HG03108 (cell line): ENCODE measurements at regions not wholly inside any gene's neighbourhood (a gene's known extent, or its start where the extent isn't known, plus 50 kb on each side); places are given as distances from the start of the nearest gene placed in this dataset.

ENCODE experiments used
- ATAC-seq: cut with Tn5 transposase; IDR thresholded peaks from one replicate; pipeline ENCODE4 v1.9.1; 2021; ENCODE audit warnings: moderate library complexity; ENCODE audit not compliant: unreplicated experiment

DNA sequence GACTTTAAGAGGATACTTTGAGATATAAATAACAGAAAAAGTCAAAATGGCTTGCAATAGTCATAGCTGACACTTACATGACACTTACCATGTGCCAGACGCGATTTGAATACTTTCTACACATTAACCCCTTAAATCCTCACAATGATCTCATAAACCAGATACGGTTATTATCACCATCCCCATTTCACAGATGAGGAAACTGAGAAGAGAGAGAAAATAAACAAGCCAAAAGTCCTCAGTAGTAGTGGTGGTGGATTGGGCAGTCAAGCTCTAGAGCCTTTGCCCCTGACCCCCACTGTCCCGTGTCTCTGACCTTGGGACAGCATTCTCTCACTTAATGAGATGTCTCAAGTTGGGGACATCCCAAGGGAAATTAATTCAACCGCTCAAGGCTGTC, 105.2 kb upstream of the TAF1B start:
- no peak for ATAC-seq

DNA sequence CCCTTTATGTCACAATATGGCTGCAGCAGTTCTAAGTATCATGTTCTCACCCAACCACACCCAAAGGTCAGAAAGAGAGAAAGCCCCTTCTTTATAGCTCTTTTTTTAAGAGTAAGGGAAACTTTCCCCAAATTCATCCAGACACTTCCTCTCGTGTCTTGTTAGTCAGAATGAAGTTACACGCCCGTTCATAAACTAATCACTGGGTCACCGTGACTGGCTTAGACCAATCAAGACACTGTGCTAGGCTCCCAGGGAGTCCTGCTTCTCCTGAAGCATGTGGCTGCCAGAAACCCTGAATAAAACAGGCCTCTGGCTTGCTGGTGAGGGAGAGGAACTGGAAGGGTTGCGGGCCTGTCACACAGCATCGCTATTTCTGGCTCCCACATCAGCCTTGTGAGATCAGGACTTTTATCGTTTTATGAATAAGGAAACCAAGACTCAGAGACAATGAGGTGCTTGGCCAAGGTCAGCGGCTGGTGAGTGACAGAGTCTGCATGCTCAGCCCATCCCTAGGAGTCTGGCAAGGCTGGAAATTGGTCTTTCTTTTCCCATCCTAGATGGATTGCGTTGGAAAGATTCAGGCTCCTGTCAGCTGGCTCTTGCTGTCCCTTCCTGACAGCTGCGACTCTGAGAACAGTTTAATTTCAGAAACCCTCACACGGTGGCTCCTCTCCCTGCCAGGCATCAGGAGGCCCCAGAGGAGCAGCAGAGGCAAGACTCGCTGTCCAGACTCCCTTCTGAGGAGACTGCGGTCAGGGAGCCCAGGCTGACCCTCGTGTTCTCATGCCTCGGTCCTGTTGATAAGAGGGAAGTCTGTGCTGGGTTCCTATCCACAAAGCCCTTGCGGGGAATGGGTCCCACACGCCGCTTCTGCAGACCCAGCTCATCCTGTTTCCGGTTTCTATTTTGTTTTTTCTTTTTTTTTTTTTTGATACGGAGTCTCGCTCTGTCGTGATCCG, 104.5 kb upstream of the TAF1B start:
- no peak for ATAC-seq

DNA sequence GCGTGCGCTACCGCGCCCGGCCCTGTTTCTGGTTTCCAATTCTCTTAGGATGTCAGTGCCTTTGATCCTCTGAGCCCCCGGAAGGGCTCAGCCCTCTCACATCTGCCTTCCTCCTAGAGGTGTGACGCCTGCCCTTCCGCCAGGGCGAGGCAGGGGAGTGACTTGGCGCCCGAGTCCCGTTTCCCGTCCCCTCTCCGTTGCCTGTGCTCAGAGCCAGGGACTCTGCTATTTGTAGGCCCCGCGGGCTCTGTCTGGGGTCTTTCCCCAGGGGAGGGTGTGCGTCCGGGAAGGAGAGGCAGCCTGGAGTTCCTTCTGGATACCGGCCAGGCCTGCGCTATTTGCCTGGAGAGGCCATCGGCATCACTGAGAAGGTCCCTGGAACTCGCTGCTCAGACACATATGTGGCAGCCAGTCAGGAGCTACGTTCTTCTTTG, 103.7 kb upstream of the TAF1B start:
- ATAC-seq, result no peak

DNA sequence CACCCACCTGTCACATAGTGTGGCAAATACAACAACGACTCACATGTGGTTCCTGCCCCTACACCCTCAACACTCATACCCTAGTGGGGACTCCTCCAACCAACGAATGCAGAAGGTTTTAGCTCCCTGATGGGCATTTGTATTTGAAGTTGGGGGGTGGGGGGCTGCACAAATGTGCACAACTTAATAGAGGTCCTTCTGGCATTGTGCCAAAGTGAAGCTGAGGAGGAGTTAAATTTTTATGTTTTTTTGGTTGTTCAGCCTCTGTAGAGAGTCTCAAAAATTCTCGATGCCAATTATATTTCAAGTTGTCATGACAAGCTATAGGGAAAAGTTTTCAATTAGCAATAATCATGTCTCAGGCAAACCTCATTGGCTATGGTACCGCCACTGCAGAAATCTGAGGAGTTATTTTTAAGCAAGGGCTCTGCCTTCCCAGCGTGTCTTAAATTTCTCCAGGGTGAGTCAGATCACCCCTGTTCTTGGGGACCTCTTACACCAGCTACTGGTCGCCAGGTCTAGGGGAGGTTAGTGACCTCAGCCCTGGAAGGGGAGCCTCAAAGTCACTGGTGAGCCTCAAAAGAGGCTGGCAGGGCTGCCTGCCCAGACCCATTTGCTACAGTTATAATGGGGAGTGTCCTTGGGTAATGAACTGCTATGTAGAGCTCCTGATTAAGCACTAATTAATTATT, 102.7 kb upstream of the TAF1B start:
- no peak for ATAC-seq

DNA sequence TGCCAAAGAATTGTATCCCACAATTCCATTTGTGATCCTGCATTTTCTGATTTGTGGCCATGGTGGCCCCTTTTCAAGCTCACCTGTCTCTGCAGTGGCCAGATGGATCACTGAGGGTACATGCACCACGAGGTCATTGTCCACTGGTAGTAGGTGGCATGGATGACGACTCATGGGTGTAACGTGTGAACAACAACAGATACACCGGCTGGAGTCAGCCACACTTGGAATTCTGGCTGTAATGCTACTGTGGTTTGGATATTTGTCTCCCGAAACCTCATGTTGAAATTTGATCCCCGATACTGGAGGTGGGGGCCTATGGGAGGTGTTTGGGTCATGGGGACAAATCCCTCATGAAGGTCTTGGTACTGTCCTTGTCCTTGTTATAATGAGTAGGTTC, 102.2 kb upstream of the TAF1B start:
- ATAC-seq, result no peak

DNA sequence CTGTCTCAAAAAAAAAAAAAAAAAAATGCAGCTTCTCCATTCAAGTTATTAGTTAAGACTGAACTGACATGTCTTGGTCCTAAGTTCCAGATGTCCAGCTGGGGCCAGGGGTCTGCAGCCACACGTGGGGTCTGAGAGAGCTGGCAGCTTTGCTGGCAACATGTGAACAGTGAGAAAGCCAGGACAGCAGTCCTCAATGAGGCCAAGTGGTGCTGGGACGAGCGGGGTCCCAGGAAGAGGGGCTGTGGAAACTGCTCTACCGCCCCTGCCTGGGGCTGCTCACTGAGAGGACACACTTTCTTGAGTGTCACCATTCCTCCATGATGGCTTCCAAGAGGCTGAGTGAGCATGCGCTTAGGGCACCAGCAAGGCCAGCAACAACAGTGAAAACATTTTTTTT, 100.7 kb upstream of the TAF1B start:
- ATAC-seq, result no peak

DNA sequence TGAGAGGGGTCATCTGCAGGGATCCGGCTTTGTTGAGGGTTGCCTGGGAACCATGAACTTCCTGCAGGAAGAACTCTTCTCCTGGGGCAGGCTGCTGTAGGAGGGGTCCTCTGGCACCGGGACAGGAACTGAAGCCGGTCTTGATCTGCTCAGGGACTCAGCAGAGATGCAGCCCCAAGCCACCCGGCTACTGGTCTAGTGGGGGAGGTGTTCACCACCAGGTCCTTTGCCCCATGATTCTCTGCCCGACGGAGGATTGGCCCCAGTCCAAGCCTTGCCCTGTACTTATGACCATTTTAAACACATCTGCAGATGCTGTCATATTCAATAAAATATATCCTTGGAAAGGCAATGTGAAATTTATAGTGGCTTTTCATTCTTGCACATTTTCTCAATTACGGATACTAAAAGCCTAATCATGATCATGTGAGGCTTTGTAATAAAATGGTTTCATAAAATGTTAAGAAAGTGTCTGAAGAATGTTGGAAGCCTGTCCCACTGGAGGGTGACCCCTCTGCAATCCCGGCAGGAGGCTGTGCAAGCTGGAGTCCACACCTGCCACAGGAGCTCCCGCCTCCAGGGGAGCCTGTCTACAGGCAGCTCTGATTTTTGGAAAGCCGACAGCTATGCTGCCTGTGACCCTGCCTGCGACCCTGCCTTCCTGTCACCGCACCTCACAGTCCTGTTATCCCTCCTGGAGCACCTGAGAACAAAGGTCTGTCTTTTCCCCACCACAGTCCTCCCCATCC, 98.8 kb upstream of the TAF1B start:
- ATAC-seq, result no peak

DNA sequence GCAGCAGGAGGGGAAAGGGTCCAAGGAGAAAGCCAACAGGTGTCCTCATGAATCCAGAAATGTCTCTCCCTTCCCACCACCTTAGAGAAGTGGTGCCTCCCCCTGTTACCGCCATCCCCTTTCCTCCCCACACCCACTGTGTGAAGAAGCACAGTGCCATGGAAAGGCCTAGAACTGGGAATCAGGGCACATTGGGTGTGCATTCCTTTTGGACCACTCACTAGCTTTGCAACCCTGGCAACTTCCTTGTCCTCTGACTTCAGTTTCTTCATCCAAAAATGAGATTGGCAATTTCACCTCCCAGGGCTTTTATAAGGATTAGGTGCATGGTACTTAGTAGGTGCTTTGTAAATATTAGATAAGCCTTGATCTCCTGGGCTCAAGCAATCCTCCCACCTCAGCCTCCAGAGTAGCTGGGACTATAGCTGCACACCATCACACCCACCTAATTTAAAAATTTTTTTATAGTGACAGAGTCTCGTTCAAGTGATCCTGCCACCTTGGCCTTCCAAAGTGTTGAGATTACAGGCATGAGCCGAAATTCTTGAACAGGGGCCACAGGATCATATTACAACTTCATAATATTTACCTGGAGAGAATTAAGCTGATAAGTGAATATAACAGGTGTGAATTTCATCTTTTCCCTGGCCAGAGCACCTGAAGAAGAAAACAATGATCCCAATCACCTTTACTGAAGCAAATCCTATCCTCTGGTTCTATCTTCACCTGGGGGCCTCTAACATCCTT, 97.9 kb upstream of the TAF1B start:
- no peak for ATAC-seq

DNA sequence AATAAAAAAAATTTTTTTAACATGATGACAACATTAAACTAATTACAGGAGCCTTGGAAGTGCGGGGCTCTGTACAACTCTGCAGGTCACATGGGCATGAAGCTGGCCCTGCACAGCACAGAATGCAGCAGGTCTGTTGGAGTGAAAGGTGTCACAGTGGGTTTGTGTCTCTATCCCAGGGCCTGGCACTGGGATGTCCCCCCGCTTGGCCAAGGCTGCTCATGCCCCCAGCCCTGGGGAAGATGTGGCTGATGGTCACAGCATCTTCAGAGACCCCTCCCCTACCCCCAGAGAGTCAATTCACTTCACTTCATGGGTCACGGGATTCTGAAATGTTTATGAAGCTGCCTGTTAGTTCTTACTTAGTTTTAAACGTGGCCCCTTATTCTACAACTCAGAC, 95.9 kb upstream of the TAF1B start:
- no peak for ATAC-seq

DNA sequence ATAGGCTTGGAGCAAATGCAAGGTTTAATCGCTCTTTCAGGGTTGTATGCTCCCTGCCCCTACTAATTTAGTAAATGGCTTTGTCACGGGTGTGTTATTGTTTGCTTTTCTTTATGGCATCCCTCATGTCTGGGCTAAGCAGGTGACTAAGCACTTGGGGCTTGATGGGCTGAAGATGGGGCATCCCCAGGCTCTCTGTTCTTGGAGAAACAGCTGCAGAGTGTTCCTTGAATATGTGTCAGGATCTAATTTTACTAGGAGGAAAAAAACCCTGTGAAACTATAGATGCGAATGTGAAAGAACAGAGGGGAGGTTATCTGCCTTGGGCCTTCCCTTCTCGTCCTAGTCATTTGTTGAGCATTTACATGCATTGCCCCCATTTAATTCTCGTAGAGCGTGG, 94.7 kb upstream of the TAF1B start:
- ATAC-seq, result no peak

DNA sequence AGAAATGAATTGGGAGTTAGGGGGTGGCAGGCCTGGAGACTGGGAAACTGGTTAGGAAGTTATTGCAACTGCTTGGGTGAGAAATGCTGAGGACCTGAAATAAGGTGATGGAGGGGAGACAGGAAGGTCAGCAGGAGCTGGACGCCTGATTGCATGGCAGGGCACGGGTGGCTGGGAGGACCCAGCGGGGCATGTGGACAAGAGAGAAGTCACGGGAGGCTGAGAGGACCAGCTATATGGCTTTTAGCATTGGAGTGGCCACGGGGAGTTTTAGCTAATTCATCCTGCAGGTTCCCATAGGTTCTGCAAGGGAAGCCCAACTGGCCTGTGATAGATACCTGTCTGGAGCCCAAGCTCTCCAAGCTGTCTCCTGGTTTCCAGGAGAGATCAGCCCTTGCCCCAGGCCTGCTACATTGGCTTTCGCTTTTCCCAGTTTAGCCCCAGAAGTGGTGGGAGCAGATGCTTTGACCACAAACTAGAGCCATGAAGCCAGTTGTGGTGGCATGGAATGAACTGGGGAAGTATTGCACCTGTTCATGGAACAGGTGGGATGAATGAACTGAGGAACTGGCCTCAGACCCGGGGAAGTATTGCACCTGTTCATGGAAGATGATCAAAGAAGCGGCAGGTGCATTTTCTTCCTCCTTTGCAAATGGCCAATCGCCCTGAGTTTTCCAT, 93.6 kb upstream of the TAF1B start:
- ATAC-seq, result no peak

DNA sequence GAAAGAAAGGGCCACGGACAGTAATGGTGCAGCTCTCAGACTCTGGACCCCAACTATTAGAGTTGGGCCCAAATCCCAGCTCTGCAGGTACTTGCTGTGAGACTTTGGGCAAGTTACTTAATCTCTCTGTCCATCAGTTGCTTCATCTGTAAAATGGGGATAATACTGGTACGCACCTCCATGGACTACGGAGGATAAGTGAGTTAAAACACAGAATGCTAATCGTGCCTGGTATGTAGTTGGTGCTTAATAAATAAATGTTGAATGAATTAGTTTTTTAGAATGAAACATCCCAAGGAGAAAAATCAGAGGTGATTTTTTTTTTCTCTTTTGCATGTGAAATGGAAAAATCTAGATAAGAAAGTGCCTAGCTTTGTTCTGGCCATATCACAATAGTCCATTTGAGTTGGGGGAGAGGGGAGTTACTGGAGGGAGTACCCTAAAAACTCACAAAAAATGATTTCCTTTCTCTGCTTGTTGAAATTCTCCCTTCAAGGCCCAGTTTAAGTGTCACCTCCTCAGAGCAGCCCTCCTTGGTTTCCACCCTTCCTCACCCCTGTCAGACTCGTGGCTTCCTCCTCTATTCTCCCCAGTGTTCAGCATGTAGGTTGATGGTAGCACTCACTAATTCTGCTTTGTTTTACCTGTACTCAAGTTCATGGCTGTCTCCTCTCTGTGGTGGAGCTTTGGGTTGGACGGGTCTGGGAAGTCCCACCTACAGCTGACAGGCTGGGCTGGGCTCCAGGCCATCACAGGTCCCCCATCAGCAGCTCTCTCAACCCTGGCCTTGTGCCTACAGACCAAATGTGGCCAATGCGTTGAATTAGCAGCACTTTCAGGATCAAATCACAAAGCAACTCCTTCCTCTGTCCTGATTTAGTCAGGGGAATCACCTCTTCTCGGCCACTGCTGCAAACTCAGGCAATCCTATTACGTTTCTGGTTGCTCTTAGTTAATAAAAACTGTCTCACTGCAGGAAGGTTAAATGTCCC, 92.8 kb upstream of the TAF1B start:
- ATAC-seq, result no peak

DNA sequence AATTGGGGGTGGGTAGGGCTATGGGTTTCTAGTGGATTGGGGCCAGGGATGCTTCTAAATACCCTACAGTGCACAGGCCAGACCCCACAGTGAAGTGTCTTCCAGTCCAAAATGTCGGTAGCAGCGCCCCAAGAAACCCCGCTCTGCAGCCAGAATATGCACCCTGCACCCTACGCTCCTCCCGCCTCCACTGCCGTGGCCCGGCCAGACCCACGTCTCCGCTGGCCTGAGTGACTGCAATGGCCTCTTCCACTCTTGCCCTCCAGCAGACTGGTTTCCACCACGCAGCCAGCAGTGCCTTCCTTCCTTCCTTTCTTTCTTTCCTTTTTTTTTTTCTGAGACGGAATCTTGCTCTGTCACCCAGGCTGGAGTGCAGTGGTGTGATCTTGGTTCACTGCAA, 91.4 kb upstream of the TAF1B start:
- ATAC-seq, result no peak

DNA sequence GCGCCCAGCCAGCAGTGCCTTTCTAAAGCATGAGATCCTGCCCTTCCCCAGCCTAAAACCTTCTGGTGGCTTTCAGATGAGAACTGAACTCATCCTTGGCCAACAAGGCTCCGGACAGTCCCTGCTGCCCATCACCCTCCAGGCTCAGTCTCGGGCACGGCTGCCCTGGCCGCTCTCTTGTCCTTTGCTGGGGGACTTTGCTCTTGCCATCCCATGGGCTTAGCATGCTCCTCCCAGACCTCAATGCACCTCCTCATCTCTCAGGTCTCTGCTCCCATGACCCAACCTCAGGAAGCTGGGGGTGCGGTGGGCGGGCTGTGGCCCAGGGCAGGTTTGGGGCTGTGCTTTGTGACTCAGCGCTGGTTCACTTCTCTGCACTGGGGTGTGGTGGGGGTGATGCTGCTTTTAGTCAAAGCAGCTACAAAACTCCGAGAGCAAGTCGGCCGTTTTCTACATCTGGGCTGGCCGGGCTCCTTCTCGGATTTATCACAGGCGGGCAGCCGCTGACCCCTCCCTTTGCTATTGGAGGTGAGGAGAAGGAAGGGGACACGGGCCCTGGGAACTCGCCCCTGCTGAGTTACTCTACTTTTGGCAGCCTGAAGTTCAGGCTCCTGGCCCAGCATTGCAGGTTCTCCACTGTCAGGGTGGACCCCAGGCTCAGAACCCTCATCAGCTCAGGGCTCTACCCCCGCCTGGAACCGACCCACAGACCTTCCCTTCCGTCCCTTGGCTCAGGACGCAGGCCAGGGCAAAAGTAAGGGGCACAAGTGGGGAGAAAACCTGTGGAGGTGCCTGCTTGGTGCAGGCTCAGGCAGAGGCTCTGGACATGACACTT, 90.6 kb upstream of the TAF1B start:
- ATAC-seq, result peak; percentile 33

DNA sequence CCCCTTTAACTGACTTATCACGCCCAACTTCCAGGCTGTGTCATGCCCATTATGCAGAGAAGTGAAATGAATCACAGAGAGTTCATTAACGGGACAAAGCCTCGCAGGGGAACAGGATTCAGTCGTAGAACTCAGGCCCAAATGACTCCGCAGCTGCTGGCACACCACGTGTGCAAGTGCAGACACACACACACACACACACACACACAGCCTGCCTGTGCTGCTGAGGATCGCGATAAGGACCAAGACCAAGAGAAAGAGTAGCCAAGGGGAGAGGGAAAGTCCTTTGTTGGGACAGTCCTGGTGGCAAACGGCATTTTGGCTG, 90.0 kb upstream of the TAF1B start:
- ATAC-seq, result peak; percentile 57

DNA sequence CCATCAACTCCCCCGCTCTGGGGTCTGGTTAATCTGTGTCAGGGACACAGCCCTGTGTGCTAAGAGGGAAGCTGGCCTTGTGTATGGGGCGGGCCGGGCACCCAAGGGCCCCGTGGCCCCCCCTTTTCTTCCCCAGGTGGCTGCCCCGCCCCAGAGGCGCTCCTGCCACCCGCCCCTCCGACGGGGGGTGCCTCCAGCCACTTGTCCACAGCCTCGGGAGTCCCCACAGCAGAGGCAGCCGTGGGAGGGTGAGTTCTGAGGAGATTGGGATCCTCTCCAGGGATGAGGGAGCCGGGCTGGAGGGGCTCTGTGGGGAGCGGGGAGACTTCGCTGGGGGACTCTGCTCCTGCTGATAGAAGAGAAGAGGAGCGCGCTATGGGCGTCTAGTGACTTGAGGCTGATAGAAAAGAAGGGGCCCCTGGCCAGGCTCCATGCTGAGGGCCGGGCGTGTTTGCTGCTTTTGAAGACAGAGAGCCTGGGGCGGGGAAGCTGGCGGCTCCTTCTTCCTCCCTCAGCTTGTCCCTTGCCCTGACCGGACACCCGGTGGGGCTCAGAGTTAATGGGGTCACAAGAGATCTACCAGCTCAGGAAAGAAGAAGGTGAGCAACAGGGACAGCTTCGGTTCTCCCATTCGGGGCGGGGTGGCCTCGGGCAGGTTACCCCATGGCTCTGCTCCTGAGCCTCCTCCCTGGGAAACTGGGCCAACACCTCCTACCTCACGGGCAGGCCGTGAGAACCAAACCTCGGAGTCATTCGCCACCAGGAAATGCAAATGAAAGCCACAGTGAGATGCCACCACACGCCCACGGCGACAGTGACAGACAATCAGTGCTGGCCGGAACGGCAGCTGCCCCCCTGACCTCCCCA, 89.4 kb upstream of the TAF1B start:
- ATAC-seq, result no peak

DNA sequence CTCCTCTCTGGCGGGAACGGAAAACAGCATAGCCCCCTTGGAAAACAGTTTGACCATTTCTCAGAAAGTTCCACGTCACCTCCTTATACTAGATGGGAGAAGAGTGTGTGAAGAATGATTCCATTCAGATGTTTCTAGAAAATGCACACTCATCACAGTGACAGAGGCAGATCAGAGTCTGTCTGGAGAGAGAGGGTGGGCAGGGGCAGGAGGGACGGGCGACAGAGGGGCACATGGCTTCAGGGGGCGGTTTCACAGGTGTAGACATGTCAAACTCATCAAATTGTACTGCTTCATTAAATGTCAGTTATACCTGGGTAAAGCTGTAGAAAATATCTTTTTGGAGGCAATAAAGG, 88.8 kb upstream of the TAF1B start:
- no peak for ATAC-seq

DNA sequence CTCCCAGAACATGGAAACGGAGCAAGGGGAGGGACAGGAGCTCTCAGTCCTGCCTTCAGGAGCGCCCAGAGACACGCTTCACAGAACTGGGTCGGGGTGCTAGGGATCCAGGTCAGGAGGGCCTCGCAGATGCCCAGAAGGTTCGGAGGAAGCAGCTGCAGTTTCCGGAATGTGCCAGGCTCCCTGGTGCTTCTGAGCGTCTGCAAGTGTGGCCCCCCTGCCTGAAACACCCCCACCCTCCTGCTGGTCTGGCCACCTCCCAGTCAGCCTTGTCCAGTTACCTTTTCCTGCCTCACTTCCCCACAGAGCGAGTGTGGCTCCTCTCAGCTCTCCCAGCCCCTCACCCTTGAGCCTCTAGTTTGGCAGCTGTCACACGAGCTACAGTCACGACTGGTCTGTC, 88.3 kb upstream of the TAF1B start:
- ATAC-seq, result no peak
